HG03139 (cell line): ENCODE measurements at regions not wholly inside any gene's neighbourhood (a gene's known extent, or its start where the extent isn't known, plus 50 kb on each side); places are given as distances from the start of the nearest gene placed in this dataset.
"Not testable (repeated sequence)": the region's sequence is repeated elsewhere in the genome, so short reads cannot be mapped to it uniquely, and the experiment has no call there.

Source experiments
- ATAC-seq: cut with Tn5 transposase; IDR thresholded peaks from one replicate; pipeline ENCODE4 v1.9.1; 2021; ENCODE audit not compliant: unreplicated experiment

DNA sequence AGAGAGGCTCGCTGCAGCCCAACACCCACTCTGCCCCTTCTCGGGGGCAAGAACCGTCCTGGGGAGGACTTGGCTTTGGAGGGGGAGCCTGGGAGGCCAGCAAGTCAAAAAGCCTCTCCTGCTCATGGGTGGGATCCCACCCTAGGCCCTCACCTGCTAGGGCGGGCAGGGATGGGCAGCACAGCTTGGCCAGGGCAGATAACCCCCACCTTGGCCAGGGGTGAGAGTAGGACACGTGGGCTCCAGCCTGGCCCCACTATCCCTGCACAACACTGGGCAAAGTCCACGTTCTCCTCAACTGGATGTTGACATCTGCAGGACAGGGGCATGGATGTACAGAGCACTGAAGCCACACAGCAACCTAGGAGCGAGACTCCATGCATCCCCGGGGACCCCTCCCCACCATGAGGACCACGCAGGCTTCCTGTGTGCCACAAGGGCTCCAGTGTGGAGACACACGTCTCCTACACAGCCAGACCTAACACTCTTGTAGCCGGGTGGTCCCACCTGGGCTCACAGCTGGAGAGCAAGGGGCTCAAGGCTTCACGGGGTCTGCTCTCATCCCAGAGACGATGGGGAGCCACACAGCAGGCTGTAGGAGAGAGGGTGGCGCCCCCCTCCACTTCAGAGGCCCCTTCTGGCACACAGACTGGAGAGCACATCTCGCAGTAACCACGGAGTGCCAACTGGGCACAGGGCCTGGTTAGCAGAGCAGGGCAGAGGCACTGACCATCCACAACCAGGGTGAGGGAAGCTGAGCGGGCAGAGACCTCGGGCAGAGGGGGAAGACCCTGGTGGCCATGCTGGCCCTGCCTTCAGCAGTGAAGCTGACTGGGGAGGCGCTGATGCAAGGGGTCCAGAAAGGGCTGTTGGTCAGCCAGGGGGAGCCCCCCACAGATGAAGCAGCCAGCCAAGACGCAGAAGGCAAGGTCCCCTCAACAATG is 171.1 kb downstream of the CRYBB2 start:
- ATAC-seq, result no peak

DNA sequence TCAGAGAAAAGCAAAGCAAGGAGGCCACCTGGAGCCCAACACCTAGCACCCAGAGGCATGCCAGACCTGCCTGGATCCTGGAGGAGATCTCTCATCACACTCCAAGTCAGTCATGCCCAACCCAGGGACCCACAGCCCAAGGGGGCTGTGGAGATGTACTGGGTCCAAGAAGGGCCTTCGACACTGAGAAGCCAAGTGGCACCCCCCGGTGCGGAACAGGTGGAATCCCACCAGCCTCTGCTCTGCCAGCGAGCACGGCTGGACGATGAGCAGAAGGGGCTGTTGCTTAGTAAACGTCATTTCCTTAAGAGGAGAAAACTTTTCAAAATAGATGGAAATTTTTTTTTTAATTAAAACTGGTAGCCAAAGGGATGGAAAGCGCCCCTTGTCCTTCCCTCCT is 171.9 kb upstream of the GRK3 start:
- ATAC-seq, result no peak

DNA sequence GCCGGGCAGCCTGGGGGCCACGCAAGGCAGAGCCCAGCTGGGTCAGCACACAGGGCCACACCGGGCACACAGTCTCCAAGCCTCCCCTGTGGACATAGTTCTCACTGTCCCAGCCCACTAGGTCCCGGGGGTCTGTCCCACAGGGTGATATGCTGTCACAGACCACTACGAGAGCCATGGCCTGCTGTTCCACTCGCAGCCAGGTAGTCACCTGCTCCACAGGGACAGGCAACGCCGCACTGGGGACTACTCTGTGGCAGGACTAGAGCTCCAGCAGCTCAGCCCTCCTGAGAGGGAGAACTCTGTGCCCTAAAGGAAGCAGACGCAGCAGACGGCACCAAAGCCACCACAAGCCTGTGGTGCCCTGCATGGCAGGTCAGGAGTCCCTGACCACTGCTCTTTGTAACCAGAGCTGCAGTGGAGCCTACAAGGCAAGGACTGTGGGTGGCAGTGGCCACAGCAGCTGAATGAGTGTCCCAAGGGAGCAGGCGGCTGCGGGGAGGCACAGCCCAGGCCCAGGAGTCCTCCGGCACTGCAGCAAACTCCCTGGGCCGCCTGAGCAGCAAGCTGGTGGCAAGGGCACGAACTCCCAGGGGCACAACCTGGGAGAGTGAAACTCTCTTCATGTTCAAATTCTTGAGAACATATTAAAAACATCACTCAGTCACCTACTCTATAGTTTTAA is 171.2 kb upstream of the GRK3 start:
- ATAC-seq, result no peak

- no peak for ATAC-seq
Observed at GRCh38 chr22:25395468-25395867, 169.0 kb upstream of the GRK3 start.

- ATAC-seq, result no peak
Observed at GRCh38 chr22:25395915-25396314, 168.6 kb upstream of the GRK3 start.

GRCh38 chr22:25396615-25397200 is 167.8 kb upstream of the GRK3 start:
- no peak for ATAC-seq

- no peak for ATAC-seq
Observed at GRCh38 chr22:25397616-25398015, 166.9 kb upstream of the GRK3 start.

DNA sequence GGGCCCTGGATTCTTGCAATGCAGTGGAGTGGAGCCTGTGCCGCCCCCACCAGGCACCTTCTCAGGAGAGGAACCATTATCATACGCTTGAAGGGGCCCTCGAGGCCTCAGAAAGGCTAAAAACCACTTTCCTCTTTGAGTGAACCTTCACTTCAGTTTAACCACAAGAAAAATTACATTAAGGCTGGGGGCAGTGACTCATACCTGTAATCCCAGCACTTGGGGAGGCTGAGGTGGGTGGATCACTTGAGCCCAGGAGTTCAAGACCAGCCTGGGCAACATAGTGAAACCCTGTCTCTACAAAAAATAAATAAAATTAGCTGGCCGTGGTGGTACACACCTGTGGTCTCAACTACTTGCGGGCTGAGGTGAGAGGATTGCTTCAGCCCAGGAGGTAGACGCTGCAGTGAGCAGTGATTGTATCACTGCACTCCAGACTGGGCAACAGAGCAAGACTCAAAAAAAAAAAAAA is 165.8 kb upstream of the GRK3 start:
- not testable (repeated sequence) for ATAC-seq

GRCh38 chr22:25399649-25400151 is 164.8 kb upstream of the GRK3 start:
- ATAC-seq, result no peak

DNA sequence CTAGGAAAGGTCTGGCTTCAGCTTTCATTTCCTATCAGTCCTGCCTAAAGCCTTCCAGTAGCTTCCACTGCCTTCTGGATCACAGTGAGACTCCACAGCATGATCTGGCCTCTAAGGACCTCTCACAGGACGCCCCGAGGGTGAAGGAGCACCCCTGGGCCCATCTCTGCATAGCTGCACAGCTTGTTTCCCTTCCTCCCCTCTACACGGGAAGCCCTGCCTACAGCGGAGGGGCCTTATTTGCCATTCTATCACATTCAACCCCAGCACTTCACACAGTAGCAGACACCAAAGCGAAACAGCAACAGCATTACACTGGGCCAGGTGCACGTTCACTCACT is 162.3 kb upstream of the GRK3 start:
- ATAC-seq, result no peak

DNA sequence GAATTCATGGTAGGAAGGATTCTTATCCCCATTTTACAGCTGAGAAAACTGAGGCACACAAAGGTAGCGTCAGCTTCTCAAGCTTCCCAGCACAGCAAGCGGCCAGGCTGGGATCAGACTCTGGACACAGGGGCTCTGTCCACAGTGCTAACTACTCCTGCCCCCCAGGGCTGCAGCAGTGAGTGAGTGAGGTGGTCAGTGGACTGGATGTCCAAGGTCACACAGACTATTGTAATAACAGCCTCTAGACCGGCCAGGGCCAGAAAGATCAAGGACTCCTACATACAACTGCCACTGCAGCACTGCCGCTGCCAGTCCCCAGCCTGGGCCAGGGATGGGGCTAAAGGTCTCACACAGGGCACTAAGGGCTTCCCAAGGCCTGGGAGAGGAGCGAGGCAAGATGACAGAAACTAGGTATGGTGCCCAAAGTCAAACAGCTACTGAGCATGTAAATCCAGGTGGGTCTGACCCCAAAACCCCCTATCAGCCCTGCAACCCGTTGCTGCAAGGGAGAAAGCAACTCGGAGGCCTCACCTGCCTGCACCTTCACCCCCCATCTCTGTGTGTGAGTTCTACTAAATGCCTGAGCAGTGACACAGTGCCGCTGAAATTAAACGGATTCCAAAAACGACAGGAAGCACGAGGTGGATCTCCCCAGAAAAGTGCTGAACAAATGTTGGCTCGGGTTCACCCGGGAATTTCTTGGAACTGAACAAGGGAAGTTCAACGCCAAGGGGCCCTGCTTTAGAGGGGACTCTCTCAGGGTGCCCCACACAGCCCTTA is 161.8 kb upstream of the GRK3 start:
- no peak for ATAC-seq

DNA sequence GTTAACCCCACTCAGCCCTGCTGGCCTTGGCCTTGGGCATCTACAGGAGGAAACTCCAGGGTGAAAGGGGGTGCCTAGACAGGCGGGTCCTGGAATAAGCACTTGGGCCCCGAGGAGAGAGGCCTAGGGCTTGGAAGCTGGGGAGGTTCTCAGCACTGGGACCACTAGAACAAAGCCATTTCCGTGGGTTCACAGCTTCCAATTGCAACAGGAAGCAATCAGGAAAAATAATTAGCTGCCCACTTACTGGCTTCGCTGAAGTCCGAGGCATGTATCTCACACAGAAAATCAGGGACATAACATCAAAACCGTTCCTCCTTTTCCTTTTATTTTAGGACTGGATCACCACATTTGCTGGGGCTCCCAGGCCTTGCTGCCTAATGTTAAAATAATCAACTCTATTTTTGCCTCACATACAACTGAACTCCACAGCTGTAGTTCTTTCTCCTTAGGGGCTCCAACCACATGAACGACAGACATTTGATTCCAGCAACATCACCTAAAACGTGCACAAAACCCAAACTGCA is 161.1 kb upstream of the GRK3 start:
- no peak for ATAC-seq

- no peak for ATAC-seq
Observed at GRCh38 chr22:25403811-25404471, 160.5 kb upstream of the GRK3 start.

GRCh38 chr22:25404556-25404927 is 159.9 kb upstream of the GRK3 start:
- ATAC-seq, result peak; percentile 6

DNA sequence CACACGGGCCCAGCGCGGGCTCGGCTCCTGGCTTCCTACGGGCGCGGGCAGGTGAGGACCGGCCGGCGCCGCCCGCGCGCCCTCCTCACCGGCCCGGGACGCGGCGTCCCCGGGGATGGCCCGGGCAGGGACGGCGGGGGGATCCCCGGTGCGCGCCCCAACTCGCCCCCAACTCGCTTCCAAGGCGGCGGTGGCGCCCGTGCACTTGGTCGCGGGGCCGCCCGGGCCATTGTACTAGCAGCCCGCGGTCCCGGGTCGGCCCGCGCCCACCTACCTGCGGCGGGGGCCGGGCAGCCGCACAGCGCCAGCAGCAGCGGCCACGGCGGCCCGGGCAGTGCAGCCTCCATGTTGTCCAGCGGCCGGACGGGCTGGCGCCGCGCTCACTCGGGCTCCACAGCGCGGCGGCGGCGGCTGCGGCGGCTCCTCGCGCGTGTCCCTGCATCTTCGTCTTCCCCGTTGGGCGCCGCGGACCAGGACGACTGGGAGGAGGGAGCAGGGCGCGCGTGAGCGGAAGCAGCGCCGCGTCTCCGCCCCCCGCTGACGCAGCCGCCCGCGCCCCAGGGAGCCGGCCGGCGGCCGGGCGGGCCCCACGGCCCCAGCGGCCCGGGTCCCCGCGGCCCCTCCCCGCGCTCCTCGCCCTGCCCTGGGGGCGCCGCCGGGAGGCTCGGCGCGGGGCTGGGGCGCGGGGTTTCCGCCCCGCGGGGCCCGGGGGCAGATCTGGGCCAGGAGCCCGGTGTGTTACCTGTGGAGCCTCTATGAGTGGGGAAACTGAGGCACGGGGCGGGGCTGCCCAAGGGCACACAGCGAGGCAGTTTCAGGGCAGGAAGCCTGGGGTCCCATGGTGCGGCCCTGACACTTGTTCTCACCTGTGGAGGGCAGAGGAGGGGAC is 159.3 kb upstream of the GRK3 start:
- peak; percentile 38 for ATAC-seq

DNA sequence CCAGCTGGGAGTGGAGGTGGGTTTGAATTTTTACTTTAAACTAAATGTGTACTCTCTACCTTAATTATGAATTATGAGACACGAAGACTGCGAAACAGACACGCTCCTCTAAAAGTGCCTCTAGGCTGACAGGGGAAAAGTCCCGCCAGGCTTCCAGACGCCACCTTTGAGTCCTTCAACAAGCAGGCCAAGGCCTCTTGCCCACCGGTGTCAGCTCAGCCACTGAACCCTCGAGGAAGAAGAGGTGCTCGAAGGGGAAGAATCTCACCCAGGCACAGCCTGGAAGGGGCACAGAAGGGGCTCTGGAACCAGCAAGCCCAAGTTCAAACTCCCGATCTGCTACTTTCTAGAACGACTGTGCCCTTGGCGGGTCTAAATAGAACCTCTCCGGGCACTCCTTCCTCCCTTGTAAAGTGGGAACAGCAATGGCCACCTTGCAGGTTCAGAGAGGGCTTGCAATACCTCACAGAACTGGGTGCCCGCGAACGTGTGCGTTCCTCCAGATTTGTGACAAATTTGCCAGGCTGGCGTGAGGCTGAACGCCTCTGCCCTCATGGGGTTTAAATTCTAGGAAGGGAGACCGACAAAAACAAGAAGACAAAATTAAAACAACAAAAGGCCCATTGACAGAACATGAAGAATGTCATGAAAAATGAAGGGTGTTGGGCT is 158.5 kb upstream of the GRK3 start:
- ATAC-seq, result no peak

DNA sequence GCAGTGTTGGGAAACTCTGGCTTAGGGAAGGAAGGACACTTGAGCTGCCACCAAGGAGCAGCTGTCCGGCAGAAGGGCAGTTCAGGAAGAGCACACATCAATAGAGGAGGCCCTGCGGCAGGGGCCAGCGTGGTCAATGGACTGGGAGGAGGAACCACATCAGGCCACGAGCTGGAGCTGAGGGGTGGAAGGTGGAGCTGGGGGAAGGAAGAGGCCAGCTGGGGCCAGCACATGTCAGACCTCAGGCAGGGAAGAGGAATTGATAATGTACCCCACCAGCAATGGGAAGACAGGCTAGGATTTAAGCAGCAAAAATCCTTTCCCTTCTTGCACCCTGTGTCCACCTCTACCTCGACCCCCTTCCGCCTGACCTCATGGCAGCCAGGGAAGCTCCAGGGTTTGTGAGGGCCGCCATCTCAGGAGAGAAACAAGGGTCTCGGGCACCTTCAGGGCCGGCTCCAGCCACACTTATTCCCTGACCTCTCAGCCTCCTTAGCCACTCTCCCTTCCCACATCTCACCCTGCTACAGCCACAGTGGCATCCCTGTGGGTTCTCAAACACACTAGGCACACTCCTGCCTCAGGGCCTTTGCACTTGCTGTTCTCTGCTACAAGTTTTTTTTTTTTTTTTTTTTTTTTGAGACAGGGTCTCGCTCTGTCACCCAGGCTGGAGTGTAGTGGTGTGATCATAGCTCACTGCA is 157.8 kb upstream of the GRK3 start:
- no peak for ATAC-seq

- ATAC-seq, result no peak
Observed at GRCh38 chr22:25407226-25407858, 157.1 kb upstream of the GRK3 start.
